Astrocyte (in vitro differentiated cells and primary cell): ENCODE measurements at regions not wholly inside any gene's neighbourhood (a gene's known extent, or its start where the extent isn't known, plus 50 kb on each side); places are given as distances from the start of the nearest gene placed in this dataset.

ENCODE experiments used
- EZH2 ChIP-seq: IDR thresholded peaks from 2 replicates; pipeline ENCODE4 v1.6.1; 2012; ENCODE audit warnings: mild to moderate bottlenecking, low read length, inconsistent platforms; ENCODE audit not compliant: insufficient read depth
- TF ChIP-seq, protein P1 (sequence below): IDR thresholded peaks from 2 replicates; pipeline ENCODE4 v1.5.1; 2011; ENCODE audit warnings: low read depth, mild to moderate bottlenecking, inconsistent platforms, low read length, moderate library complexity; ENCODE audit not compliant: insufficient read depth

GRCh38 chr3:18703798-18704197 is 278.7 kb upstream of the SATB1 start:
- TF ChIP-seq, protein P1, sequence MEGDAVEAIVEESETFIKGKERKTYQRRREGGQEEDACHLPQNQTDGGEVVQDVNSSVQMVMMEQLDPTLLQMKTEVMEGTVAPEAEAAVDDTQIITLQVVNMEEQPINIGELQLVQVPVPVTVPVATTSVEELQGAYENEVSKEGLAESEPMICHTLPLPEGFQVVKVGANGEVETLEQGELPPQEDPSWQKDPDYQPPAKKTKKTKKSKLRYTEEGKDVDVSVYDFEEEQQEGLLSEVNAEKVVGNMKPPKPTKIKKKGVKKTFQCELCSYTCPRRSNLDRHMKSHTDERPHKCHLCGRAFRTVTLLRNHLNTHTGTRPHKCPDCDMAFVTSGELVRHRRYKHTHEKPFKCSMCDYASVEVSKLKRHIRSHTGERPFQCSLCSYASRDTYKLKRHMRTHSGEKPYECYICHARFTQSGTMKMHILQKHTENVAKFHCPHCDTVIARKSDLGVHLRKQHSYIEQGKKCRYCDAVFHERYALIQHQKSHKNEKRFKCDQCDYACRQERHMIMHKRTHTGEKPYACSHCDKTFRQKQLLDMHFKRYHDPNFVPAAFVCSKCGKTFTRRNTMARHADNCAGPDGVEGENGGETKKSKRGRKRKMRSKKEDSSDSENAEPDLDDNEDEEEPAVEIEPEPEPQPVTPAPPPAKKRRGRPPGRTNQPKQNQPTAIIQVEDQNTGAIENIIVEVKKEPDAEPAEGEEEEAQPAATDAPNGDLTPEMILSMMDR = no peak
- no peak for TF ChIP-seq EZH2
